ENCODE measurements at regions not wholly inside any gene's neighbourhood (a gene's known extent, or its start where the extent isn't known, plus 50 kb on each side); places are given as distances from the start of the nearest gene placed in this dataset.

DNA sequence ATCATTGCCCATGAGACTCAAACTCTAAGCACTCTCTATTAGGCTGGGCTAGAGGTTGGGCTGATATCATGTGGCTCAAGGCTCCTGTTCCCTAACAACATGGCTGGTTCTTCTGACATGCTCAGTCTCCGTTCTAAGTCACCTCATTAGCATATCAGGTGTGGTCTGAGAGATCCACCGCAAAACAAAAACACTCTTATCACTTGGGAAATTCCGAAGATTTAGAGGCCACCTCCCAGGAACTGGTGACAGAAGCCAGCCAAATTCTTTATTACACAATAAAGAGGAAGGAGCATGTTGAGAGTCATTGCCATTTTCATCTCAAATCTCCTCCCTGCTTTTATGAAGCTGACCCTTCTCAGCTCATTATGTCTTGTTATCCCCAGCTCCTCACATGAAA, 107.6 kb downstream of the MSX2 start:
- BruUV-seq (replicated peaks), result no TSS peak
- Histone ChIP-seq H3K27ac (ENCODE audit: low read depth, low read length, poor library complexity, severe bottlenecking) (no peak overlapping the region), H3K9me3 (ENCODE audit: low read depth, low read length, poor library complexity, severe bottlenecking) (no peaks in the 10 kb centered on the region), H3K4me3 (ENCODE audit: low read depth, low read length, poor library complexity, severe bottlenecking) (no peak overlapping the region), H3K36me3 (ENCODE audit: insufficient read depth, low read length, poor library complexity, severe bottlenecking) (no peaks in the 10 kb centered on the region), H3K27me3 (replicated peaks; ENCODE audit: insufficient read depth, low read depth, low read length, poor library complexity) (peaks cover 8% of the 10 kb centered on the region), H3K4me1 (ENCODE audit: insufficient read depth, low read length, poor library complexity, severe bottlenecking) (no peaks in the 10 kb centered on the region)
- no peak for TF ChIP-seq EZH2 (IDR thresholded peaks at IDR 0.05; ENCODE audit: borderline replicate concordance, low read depth, low read length, poor library complexity, severe bottlenecking)
- TF ChIP-seq, protein P1, sequence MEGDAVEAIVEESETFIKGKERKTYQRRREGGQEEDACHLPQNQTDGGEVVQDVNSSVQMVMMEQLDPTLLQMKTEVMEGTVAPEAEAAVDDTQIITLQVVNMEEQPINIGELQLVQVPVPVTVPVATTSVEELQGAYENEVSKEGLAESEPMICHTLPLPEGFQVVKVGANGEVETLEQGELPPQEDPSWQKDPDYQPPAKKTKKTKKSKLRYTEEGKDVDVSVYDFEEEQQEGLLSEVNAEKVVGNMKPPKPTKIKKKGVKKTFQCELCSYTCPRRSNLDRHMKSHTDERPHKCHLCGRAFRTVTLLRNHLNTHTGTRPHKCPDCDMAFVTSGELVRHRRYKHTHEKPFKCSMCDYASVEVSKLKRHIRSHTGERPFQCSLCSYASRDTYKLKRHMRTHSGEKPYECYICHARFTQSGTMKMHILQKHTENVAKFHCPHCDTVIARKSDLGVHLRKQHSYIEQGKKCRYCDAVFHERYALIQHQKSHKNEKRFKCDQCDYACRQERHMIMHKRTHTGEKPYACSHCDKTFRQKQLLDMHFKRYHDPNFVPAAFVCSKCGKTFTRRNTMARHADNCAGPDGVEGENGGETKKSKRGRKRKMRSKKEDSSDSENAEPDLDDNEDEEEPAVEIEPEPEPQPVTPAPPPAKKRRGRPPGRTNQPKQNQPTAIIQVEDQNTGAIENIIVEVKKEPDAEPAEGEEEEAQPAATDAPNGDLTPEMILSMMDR (conservative IDR thresholded peaks at IDR 0.05; ENCODE audit: low read depth, low read length), result no peak
- POLR2A ChIA-PET (ENCODE audit: low non-redundant PET), result no interaction called here
- intact Hi-C loops (cut with micrococcal nuclease; ENCODE audit: unreplicated experiment), result no loop called here
- CTCF ChIA-PET, result no interaction called here
- no peak for DNase-seq (ENCODE audit: low spot score)

DNA sequence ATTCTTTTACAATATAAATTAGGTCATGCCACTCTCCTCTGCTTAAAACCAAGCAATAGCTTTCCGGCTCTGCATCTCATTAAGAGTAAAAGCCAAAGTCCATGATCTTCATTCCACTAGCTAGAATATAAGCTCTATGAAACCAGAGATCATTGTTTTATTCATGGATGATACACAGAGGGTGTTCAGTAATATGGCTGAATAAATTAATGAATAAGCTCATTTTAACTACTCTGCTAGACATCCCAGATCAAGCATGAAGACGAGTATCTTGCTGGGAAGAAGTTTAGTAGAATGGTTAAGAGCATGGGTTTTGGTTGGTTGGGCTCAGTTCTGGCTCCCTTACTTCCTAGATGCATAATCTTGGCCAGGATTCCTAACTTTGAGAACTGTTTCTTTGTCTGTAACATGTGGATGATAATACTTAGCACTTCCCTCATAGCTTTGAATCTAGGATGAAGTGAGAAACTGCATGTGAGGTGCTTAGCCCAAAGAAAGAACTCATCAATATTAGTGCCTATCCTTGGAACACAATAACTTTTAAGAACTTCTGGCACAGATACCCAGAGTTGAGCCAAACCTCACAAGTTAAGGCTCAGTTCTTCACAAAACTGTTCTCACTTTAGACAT, 106.8 kb downstream of the MSX2 start:
- Histone ChIP-seq H3K36me3 (ENCODE audit: insufficient read depth, low read length, poor library complexity, severe bottlenecking) (no peaks in the 10 kb centered on the region), H3K27me3 (replicated peaks; ENCODE audit: insufficient read depth, low read depth, low read length, poor library complexity) (peaks cover 8% of the 10 kb centered on the region), H3K9me3 (ENCODE audit: low read depth, low read length, poor library complexity, severe bottlenecking) (no peaks in the 10 kb centered on the region), H3K27ac (ENCODE audit: low read depth, low read length, poor library complexity, severe bottlenecking) (no peak overlapping the region), H3K4me1 (ENCODE audit: insufficient read depth, low read length, poor library complexity, severe bottlenecking) (no peaks in the 10 kb centered on the region), H3K4me3 (ENCODE audit: low read depth, low read length, poor library complexity, severe bottlenecking) (no peak overlapping the region)
- intact Hi-C loops (cut with micrococcal nuclease; ENCODE audit: unreplicated experiment), result no loop called here
- TF ChIP-seq, protein P1 (conservative IDR thresholded peaks at IDR 0.05; ENCODE audit: low read depth, low read length), result no peak
- no peak for TF ChIP-seq EZH2 (IDR thresholded peaks at IDR 0.05; ENCODE audit: borderline replicate concordance, low read depth, low read length, poor library complexity, severe bottlenecking)
- BruUV-seq (replicated peaks), result no TSS peak
- ChIA-PET POLR2A (ENCODE audit: low non-redundant PET) (no interaction called here), CTCF (no interaction called here)
- DNase-seq (ENCODE audit: low spot score), result no peak

DNA sequence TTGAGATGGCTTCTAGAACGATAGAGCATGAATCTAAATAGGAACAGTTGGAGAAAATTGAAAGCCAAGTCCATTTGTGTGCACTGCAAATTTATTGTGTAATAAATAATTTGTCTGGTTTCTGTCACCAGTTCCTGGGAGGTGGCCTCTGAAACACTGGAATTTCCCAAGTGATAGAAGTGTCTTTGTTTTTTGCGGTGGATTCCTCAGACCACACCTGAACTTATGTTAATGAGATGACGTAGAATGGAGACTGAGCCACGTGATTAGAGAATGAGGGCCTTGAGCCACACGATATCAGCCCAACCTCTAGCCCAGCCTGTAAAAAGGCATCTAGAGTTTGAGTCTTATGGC, 105.1 kb downstream of the MSX2 start:
- POLR2A ChIA-PET (ENCODE audit: low non-redundant PET), result no interaction called here
- DNase-seq (ENCODE audit: low spot score), result no peak
- Histone ChIP-seq H3K4me3 (ENCODE audit: low read depth, low read length, poor library complexity, severe bottlenecking) (no peak overlapping the region), H3K36me3 (ENCODE audit: insufficient read depth, low read length, poor library complexity, severe bottlenecking) (no peaks in the 10 kb centered on the region), H3K27ac (ENCODE audit: low read depth, low read length, poor library complexity, severe bottlenecking) (no peak overlapping the region), H3K9me3 (ENCODE audit: low read depth, low read length, poor library complexity, severe bottlenecking) (no peaks in the 10 kb centered on the region), H3K27me3 (replicated peaks; ENCODE audit: insufficient read depth, low read depth, low read length, poor library complexity) (peaks cover 8% of the 10 kb centered on the region), H3K4me1 (ENCODE audit: insufficient read depth, low read length, poor library complexity, severe bottlenecking) (no peaks in the 10 kb centered on the region)
- BruUV-seq (replicated peaks), result no TSS peak
- no peak for TF ChIP-seq EZH2 (IDR thresholded peaks at IDR 0.05; ENCODE audit: borderline replicate concordance, low read depth, low read length, poor library complexity, severe bottlenecking)
- TF ChIP-seq, protein P1 (conservative IDR thresholded peaks at IDR 0.05; ENCODE audit: low read depth, low read length), result no peak
- intact Hi-C loops (cut with micrococcal nuclease; ENCODE audit: unreplicated experiment), result no loop called here
- CTCF ChIA-PET, result no interaction called here

Data from A673 (cell line).